Heart left ventricle (tissue), 16 donors: ENCODE measurements at regions not wholly inside any gene's neighbourhood (a gene's known extent, or its start where the extent isn't known, plus 50 kb on each side); places are given as distances from the start of the nearest gene placed in this dataset.

ENCODE experiments used
- ATAC-seq, 4 donors: fragments of 200-7000 bp; cut with Tn5 transposase; one replicate each; pipeline ENCODE4 v1.9.1; 2020 to 2022; ENCODE audit warnings: moderate library complexity in 4 of 4, mild to moderate bottlenecking in 3 of 4, moderate number of reproducible peaks in 1 of 4
- DNase-seq, 5 donors: peaks; one replicate each; pipeline ENCODE4 v3.0.0-alpha.2; 2020
- H3K27ac ChIP-seq, 12 donors: fragments of 200-600 bp; sonication (generic) in 4 of 12; one replicate each; pipeline versions ENCODE4 v1.5.0 to v1.8.0; 2016 to 2022; ENCODE audit warnings: mild to moderate bottlenecking in 2 of 12
- H3K27me3 ChIP-seq, 9 donors: fragments of 200-600 bp; sonication (generic) in 2 of 9; one replicate each; pipeline versions ENCODE4 v1.5.1 to v1.8.0; 2016 to 2022; ENCODE audit warnings: mild to moderate bottlenecking in 3 of 9
- H3K36me3 ChIP-seq, 9 donors: fragments of 200-600 bp; sonication (generic) in 2 of 9; one replicate each; pipeline versions ENCODE4 v1.5.0 to v1.8.0; 2018 to 2022; ENCODE audit warnings: mild to moderate bottlenecking in 2 of 9
- H3K4me1 ChIP-seq, 12 donors: fragments of 200-600 bp; sonication (generic) in 4 of 12; one replicate each; pipeline versions ENCODE4 v1.5.0 to v1.8.0; 2016 to 2022; ENCODE audit warnings: mild to moderate bottlenecking in 3 of 12
- H3K4me3 ChIP-seq, 12 donors: fragments of 200-600 bp; sonication (generic) in 4 of 12; one replicate each; pipeline versions ENCODE4 v1.5.0 to v1.8.0; 2017 to 2022; ENCODE audit warnings: mild to moderate bottlenecking in 9 of 12, moderate library complexity in 4 of 12
- H3K9me3 ChIP-seq, 12 donors: fragments of 200-600 bp; sonication (generic) in 4 of 12; one replicate each; pipeline versions ENCODE4 v1.5.0 to v1.8.0; 2016 to 2022; ENCODE audit warnings: mild to moderate bottlenecking in 1 of 12
- CTCF ChIP-seq, 12 donors: fragments of 200-600 bp; sonication (generic) in 4 of 12; IDR thresholded peaks; one replicate each; pipeline versions ENCODE4 v1.5.0 to v1.8.0; 2018 to 2022; ENCODE audit warnings: antibody characterized with exemption in 12 of 12, mild to moderate bottlenecking in 5 of 12
- POLR2A ChIP-seq, 2 donors: fragments of 450-650 bp; IDR thresholded peaks; one replicate each; pipeline ENCODE4 v1.6.1; 2017; ENCODE audit warnings: antibody characterized with exemption in 2 of 2, mild to moderate bottlenecking in 2 of 2, moderate library complexity in 2 of 2
- WGBS, 4 donors: extraction: QIAGEN DNeasy Blood & Tissue Kit in 2 of 4; methylation state at CpG; one replicate each; pipeline versions ENCODE4 v1.1.5 to v1.1.7; 2013 to 2018; 5-methylcytosine and 5-hydroxymethylcytosine counted together
- intact Hi-C, 10 donors: fragments of 100-400 bp; cut with DNase I; formaldehyde crosslinking; loops; one replicate each; pipeline versions ENCODE4 v1.11.1 to v1.14.2; 2022
- donor health status: ischemic (EF 13 %, LVEDD 7.1; RV severe dilation, severe dysfunction).
- donor health status: healthy with polysubstance abuse.
- donor health status: DM: no; HTN: yes; CAD: no.
- donor health status: DM: no; HTN: no; CAD: no.
- donor health status: ischemic (EF 25% LVEDD 6.9; RV normal size, moderate dysfunction).
- donor health status: ischemic (EF 25% LVEDD 5.7; RV mildly dilated, moderate dysfunction).
- donor health status: healthy.
- donor health status: DM: yes; HTN: yes; CAD: no.
- donor health status: ischemic (EF 35%, LVEDD 5.7; RV mildly dilated, moderate dysfunction).
- donor health status: nonischemic (EF 11% LVEDD 7.7; RV severe dilation, severe dysfunction).
- donor health status: DM: yes; HTN: yes; CAD: no.
- donor health status: PGD.
- donor health status: ischemic (EF 29% LVEDD 5.4; RV normal size, mild dysfunction).
- donor health status: nonischemic (EF 23%, LVEDD 6.1; RV moderate dilation, normal function).

DNA sequence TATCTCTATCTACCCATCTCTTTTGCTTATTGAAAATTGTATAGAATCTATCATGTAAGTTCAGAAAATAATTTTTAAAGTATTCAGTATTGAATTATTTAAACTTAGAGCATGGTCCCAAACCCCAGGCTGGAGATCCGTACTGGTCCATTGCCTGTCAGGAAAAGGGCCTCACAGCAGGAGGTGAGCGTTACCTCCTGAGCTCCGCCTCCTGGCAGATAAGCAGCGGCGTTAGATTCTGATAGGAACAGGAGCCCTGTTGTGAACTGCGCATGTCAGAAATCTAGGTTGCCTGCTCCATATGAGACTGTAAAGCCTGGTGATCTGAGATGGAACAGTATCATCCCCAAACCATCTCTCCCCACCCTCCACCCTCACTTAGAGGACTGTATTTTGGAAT, 266.0 kb upstream of the CNTNAP2 start:
- Histone ChIP-seq H3K27ac (no peak overlapping the region), H3K4me3 (no peak overlapping the region), H3K4me1 (no peaks in the 10 kb centered on the region), H3K36me3 (no peaks in the 10 kb centered on the region), H3K27me3 (no peaks in the 10 kb centered on the region), H3K9me3 (peaks cover 0 to 15% (median 0%) of the 10 kb centered on the region in 12 donors)
- no peak for ATAC-seq
- TF ChIP-seq POLR2A (IDR thresholded peaks at IDR 0.05) (no peak), CTCF (IDR thresholded peaks at IDR 0.05) (no peak)
- intact Hi-C loops: no loop called here
- 46 to 60% (median 58%) methylated on average over 6 of the region's 6 CpGs for WGBS, 4 donors
- no peak for DNase-seq

DNA sequence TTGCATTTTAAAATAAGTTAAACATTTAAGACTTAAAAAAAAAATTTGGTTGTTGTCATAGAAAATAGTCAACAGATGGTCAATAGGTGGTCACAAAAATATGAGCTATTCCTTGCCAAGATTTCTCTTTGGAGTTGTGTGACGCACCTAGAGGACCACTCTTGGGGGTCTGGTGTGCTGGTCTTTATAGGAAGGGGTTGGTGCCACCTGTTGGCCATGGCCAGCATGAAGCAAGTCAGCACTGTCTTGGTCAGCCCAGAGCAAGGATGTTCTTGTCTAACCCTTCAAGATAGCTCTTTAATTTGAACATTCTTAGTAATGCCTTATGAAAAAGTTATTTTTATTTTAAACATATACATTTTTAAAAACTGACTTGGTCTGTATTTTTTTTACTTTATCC, 267.9 kb upstream of the CNTNAP2 start:
- Histone ChIP-seq H3K27me3 (no peaks in the 10 kb centered on the region), H3K4me3 (no peak overlapping the region), H3K4me1 (no peaks in the 10 kb centered on the region), H3K27ac (no peak overlapping the region), H3K9me3 (no peaks in the 10 kb centered on the region), H3K36me3 (no peaks in the 10 kb centered on the region)
- DNase-seq: no peak
- TF ChIP-seq CTCF (IDR thresholded peaks at IDR 0.05) (peak in 3 of 12 donors; percentile 9 to 16 (median 9)), POLR2A (IDR thresholded peaks at IDR 0.05) (no peak)
- WGBS, 4 donors: 48 to 52% (median 49%) methylated on average over 1 of the region's 1 CpG
- intact Hi-C loops: no loop called here
- ATAC-seq: no peak

DNA sequence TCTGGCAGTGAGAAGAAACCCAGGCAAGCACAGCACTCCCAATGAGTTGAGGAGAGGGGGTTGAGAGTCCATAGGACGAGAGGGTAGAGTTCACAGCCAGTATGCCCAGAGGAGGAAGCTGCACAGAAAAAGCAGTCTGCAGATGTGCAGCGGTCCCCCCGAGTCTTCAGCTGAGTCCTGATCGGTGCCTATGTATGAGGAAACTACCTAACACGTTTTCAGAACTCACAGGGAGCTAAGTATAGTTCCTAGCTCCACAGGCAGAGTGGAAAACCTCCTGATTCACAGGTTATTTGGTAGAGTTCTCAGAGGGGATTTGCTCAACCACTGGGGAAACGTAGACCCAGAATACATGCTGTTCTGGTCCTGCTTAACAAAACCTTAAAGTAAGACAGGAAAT, 271.3 kb upstream of the CNTNAP2 start:
- Histone ChIP-seq H3K9me3 (peaks cover 0 to 7% (median 0%) of the 10 kb centered on the region in 12 donors), H3K27me3 (no peaks in the 10 kb centered on the region), H3K27ac (no peak overlapping the region), H3K4me1 (no peaks in the 10 kb centered on the region), H3K36me3 (no peaks in the 10 kb centered on the region), H3K4me3 (no peak overlapping the region)
- WGBS, 4 donors: 48 to 55% (median 53%) methylated on average over 6 of the region's 6 CpGs
- no peak for ATAC-seq
- DNase-seq: no peak
- intact Hi-C loops: no loop called here
- TF ChIP-seq CTCF (IDR thresholded peaks at IDR 0.05) (no peak), POLR2A (IDR thresholded peaks at IDR 0.05) (no peak)

GRCh38 chr7:145839814-145840213, 276.8 kb upstream of the CNTNAP2 start:
- WGBS, 4 donors: 72 to 86% (median 85%) methylated on average over 1 of the region's 1 CpG
- TF ChIP-seq POLR2A (IDR thresholded peaks at IDR 0.05) (no peak), CTCF (IDR thresholded peaks at IDR 0.05) (no peak)
- Histone ChIP-seq H3K36me3 (no peaks in the 10 kb centered on the region), H3K4me1 (no peaks in the 10 kb centered on the region), H3K4me3 (no peak overlapping the region), H3K9me3 (peaks cover 0 to 27% (median 4%) of the 10 kb centered on the region in 12 donors), H3K27me3 (no peaks in the 10 kb centered on the region), H3K27ac (no peak overlapping the region)
- no peak for DNase-seq
- no peak for ATAC-seq
- intact Hi-C loops: no loop called here
